ENCODE measurements at regions not wholly inside any gene's neighbourhood (a gene's known extent, or its start where the extent isn't known, plus 50 kb on each side); places are given as distances from the start of the nearest gene placed in this dataset.
A peak's percentile ranks its signal among the peaks of the same experiment; 100 is the strongest.

- Mint-ChIP-seq H3K9me3 (no peaks in the 10 kb centered on the region), H3K4me3 (no peak overlapping the region), H3K27ac (no peak overlapping the region), H3K27me3 (peaks cover 16 to 41% of the 10 kb centered on the region in 2 donors), H3K36me3 (no peaks in the 10 kb centered on the region), H3K4me1 (ENCODE audit: low read depth in 2 of 2) (no peaks in the 10 kb centered on the region)
- ATAC-seq (no peak), DNase-seq (ENCODE audit: low spot score) (no peak)
These were observed 125.9 kb upstream of the NDUFV2 start for GRCh38 chr18:8976606-8977005.

- no peak for ATAC-seq
- DNase-seq (ENCODE audit: low spot score): no peak
- Mint-ChIP-seq H3K4me3 (no peak overlapping the region), H3K27ac (no peak overlapping the region), H3K9me3 (no peaks in the 10 kb centered on the region), H3K27me3 (peaks cover 16 to 41% of the 10 kb centered on the region in 2 donors), H3K4me1 (ENCODE audit: low read depth in 2 of 2) (no peaks in the 10 kb centered on the region), H3K36me3 (no peaks in the 10 kb centered on the region)
These were observed 125.3 kb upstream of the NDUFV2 start for GRCh38 chr18:8977166-8977565.

- H3K9me3 Mint-ChIP-seq: no peaks in the 10 kb centered on the region
- no peak for ATAC-seq
- DNase-seq (ENCODE audit: low spot score): no peak
- no peaks in the 10 kb centered on the region for H3K36me3 Mint-ChIP-seq
- peaks cover 16 to 38% of the 10 kb centered on the region in 2 donors for H3K27me3 Mint-ChIP-seq
- no peaks in the 10 kb centered on the region for H3K4me1 Mint-ChIP-seq (ENCODE audit: low read depth in 2 of 2)
- no peak overlapping the region for H3K4me3 Mint-ChIP-seq
- H3K27ac Mint-ChIP-seq: no peak overlapping the region
These were observed 124.8 kb upstream of the NDUFV2 start for GRCh38 chr18:8977701-8978100.

GRCh38 chr18:8978394-8978793 is 124.1 kb upstream of the NDUFV2 start:
- no peaks in the 10 kb centered on the region for H3K4me1 Mint-ChIP-seq (ENCODE audit: low read depth in 2 of 2)
- no peaks in the 10 kb centered on the region for H3K36me3 Mint-ChIP-seq
- H3K27me3 Mint-ChIP-seq: peaks cover 9 to 31% of the 10 kb centered on the region in 2 donors
- no peak for DNase-seq (ENCODE audit: low spot score)
- no peaks in the 10 kb centered on the region for H3K9me3 Mint-ChIP-seq
- no peak overlapping the region for H3K4me3 Mint-ChIP-seq
- H3K27ac Mint-ChIP-seq: no peak overlapping the region
- ATAC-seq: no peak

- DNase-seq (ENCODE audit: low spot score) (no peak), ATAC-seq (no peak)
- Mint-ChIP-seq H3K9me3 (no peaks in the 10 kb centered on the region), H3K4me3 (no peak overlapping the region), H3K36me3 (no peaks in the 10 kb centered on the region), H3K27me3 (peaks cover 6 to 21% of the 10 kb centered on the region in 2 donors), H3K27ac (no peak overlapping the region), H3K4me1 (ENCODE audit: low read depth in 2 of 2) (no peaks in the 10 kb centered on the region)
These were observed 123.1 kb upstream of the NDUFV2 start for GRCh38 chr18:8979258-8979988.

- H3K27ac Mint-ChIP-seq: no peak overlapping the region
- H3K27me3 Mint-ChIP-seq: peaks cover 2 to 16% of the 10 kb centered on the region in 2 donors
- no peaks in the 10 kb centered on the region for H3K36me3 Mint-ChIP-seq
- H3K4me3 Mint-ChIP-seq: no peak overlapping the region
- no peaks in the 10 kb centered on the region for H3K9me3 Mint-ChIP-seq
- ATAC-seq (no peak), DNase-seq (ENCODE audit: low spot score) (no peak)
- no peaks in the 10 kb centered on the region for H3K4me1 Mint-ChIP-seq (ENCODE audit: low read depth in 2 of 2)
These were observed 122.0 kb upstream of the NDUFV2 start for GRCh38 chr18:8980496-8980895.

- ATAC-seq: no peak
- no peaks in the 10 kb centered on the region for H3K9me3 Mint-ChIP-seq
- H3K27me3 Mint-ChIP-seq: peaks cover 2 to 16% of the 10 kb centered on the region in 2 donors
- no peak overlapping the region for H3K27ac Mint-ChIP-seq
- no peak overlapping the region for H3K4me3 Mint-ChIP-seq
- DNase-seq (ENCODE audit: low spot score): no peak
- no peaks in the 10 kb centered on the region for H3K36me3 Mint-ChIP-seq
- no peaks in the 10 kb centered on the region for H3K4me1 Mint-ChIP-seq (ENCODE audit: low read depth in 2 of 2)
These were observed 121.6 kb upstream of the NDUFV2 start for GRCh38 chr18:8980918-8981317.

GRCh38 chr18:8982416-8983183 is 119.9 kb upstream of the NDUFV2 start:
- Mint-ChIP-seq H3K4me3 (no peak overlapping the region), H3K4me1 (ENCODE audit: low read depth in 2 of 2) (no peaks in the 10 kb centered on the region), H3K9me3 (no peaks in the 10 kb centered on the region), H3K27me3 (peaks cover 6 to 25% of the 10 kb centered on the region in 2 donors), H3K27ac (no peak overlapping the region), H3K36me3 (no peaks in the 10 kb centered on the region)
- DNase-seq (ENCODE audit: low spot score) (no peak), ATAC-seq (no peak)

- Mint-ChIP-seq H3K9me3 (no peaks in the 10 kb centered on the region), H3K27ac (no peak overlapping the region), H3K4me3 (no peak overlapping the region), H3K36me3 (no peaks in the 10 kb centered on the region), H3K27me3 (peaks cover 7 to 28% of the 10 kb centered on the region in 2 donors), H3K4me1 (ENCODE audit: low read depth in 2 of 2) (no peaks in the 10 kb centered on the region)
- no peak for ATAC-seq
- no peak for DNase-seq (ENCODE audit: low spot score)
These were observed 119.3 kb upstream of the NDUFV2 start for GRCh38 chr18:8983195-8983594.

GRCh38 chr18:8984131-8984721 is 118.3 kb upstream of the NDUFV2 start:
- DNase-seq (ENCODE audit: low spot score): no peak
- no peaks in the 10 kb centered on the region for H3K36me3 Mint-ChIP-seq
- no peaks in the 10 kb centered on the region for H3K4me1 Mint-ChIP-seq (ENCODE audit: low read depth in 2 of 2)
- H3K27me3 Mint-ChIP-seq: peaks cover 8 to 33% of the 10 kb centered on the region in 2 donors
- no peak overlapping the region for H3K4me3 Mint-ChIP-seq
- no peak overlapping the region for H3K27ac Mint-ChIP-seq
- no peak for ATAC-seq
- no peaks in the 10 kb centered on the region for H3K9me3 Mint-ChIP-seq

GRCh38 chr18:8987241-8987640 is 115.3 kb upstream of the NDUFV2 start:
- Mint-ChIP-seq H3K27me3 (peaks cover 16 to 35% of the 10 kb centered on the region in 2 donors), H3K27ac (no peak overlapping the region), H3K9me3 (no peaks in the 10 kb centered on the region), H3K36me3 (no peaks in the 10 kb centered on the region), H3K4me1 (ENCODE audit: low read depth in 2 of 2) (no peaks in the 10 kb centered on the region), H3K4me3 (no peak overlapping the region)
- no peak for DNase-seq (ENCODE audit: low spot score)
- ATAC-seq: no peak

- Mint-ChIP-seq H3K27ac (no peak overlapping the region), H3K36me3 (no peaks in the 10 kb centered on the region), H3K4me3 (no peak overlapping the region), H3K27me3 (peaks cover 19 to 40% of the 10 kb centered on the region in 2 donors), H3K4me1 (ENCODE audit: low read depth in 2 of 2) (no peaks in the 10 kb centered on the region), H3K9me3 (no peaks in the 10 kb centered on the region)
- DNase-seq (ENCODE audit: low spot score) (no peak), ATAC-seq (peak; percentile 75 to 77)
These were observed 114.1 kb upstream of the NDUFV2 start for GRCh38 chr18:8988260-8988871.

- ATAC-seq: no peak
These were observed 113.5 kb upstream of the NDUFV2 start for GRCh38 chr18:8989017-8989416.

GRCh38 chr18:8989855-8990254 is 112.6 kb upstream of the NDUFV2 start:
- H3K4me1 Mint-ChIP-seq (ENCODE audit: low read depth in 2 of 2): no peaks in the 10 kb centered on the region
- no peak for ATAC-seq
- peaks cover 26 to 49% of the 10 kb centered on the region in 2 donors for H3K27me3 Mint-ChIP-seq
- H3K36me3 Mint-ChIP-seq: no peaks in the 10 kb centered on the region
- no peak overlapping the region for H3K27ac Mint-ChIP-seq
- H3K4me3 Mint-ChIP-seq: no peak overlapping the region
- H3K9me3 Mint-ChIP-seq: no peaks in the 10 kb centered on the region
- DNase-seq (ENCODE audit: low spot score): no peak

More at GRCh38 chr18:8989017-8989416, 113.5 kb upstream of the NDUFV2 start:
- no peak for DNase-seq (ENCODE audit: low spot score)
- Mint-ChIP-seq H3K36me3 (no peaks in the 10 kb centered on the region), H3K4me1 (ENCODE audit: low read depth in 2 of 2) (no peaks in the 10 kb centered on the region), H3K27ac (no peak overlapping the region), H3K9me3 (no peaks in the 10 kb centered on the region), H3K4me3 (no peak overlapping the region), H3K27me3 (peaks cover 21 to 44% of the 10 kb centered on the region in 2 donors)
